A549 (cell line): ENCODE measurements at regions not wholly inside any gene's neighbourhood (a gene's known extent, or its start where the extent isn't known, plus 50 kb on each side); places are given as distances from the start of the nearest gene placed in this dataset.

Source experiments
- ATAC-seq, 2 experiments: fragments of 200-7000 bp in 1 of 2; fragments of >200 bp in 1 of 2; cut with Nextera tagmentation in 1 of 2; cut with Tn5 transposase in 1 of 2; 3 replicates each; pipeline versions ENCODE4 v1.8.0 to v1.9.1; 2018 to 2020; ENCODE audit warnings: mild to moderate bottlenecking in 1 of 2, moderate library complexity in 1 of 2
- CTCF ChIA-PET: fragments of 300-600 bp; sonication (Branson Sonifier 250); formaldehyde crosslinking; extraction: SDS; loops from one replicate; lab custom pipeline; 2021; ENCODE audit warnings: antibody characterized with exemption, inconsistent platforms; lab: Yijun Ruan, JAX
- POLR2A ChIA-PET: fragments of 350-600 bp; formaldehyde crosslinking; extraction: SDS; loops from one replicate; lab custom pipeline; 2021; ENCODE audit warnings: antibody characterized with exemption, inconsistent platforms; lab: Yijun Ruan, JAX
- DNase-seq, 2 experiments: peaks; one replicate each; pipeline versions ENCODE4 v3.0.0 to v3.0.0-alpha.2; 2011 to 2016; ENCODE audit warnings: low read depth in 1 of 2, low spot score in 1 of 2
- FAIRE-seq: peaks from 2 replicates; lab custom pipeline; 2011; peaks lifted over from hg19 to GRCh38; lab: Jason Lieb, UNC
- H3K27ac ChIP-seq, 2 experiments: fragments of >200 bp; sonication (Bioruptor Twin); formaldehyde crosslinking; 3 replicates each; pipeline ENCODE4 v1.5.1; 2016 to 2017
- H3K4me1 ChIP-seq: fragments of >200 bp; sonication (Bioruptor Twin); formaldehyde crosslinking; 3 replicates; pipeline ENCODE4 v1.6.1; 2016
- H3K4me2 ChIP-seq: fragments of >200 bp; sonication (Bioruptor Twin); formaldehyde crosslinking; 3 replicates; pipeline ENCODE4 v1.6.1; 2016
- H3K4me3 ChIP-seq: fragments of >200 bp; sonication (Bioruptor Twin); formaldehyde crosslinking; 3 replicates; pipeline ENCODE4 v1.5.1; 2016
- H3K9me3 ChIP-seq: fragments of >200 bp; sonication (Bioruptor Twin); formaldehyde crosslinking; 3 replicates; pipeline ENCODE4 v1.6.1; 2016
- ATOH8 ChIP-seq: fragments of 250-450 bp; sonication (Bioruptor Pico); IDR thresholded peaks from 2 replicates; pipeline ENCODE4 v1.5.0; 2020; ENCODE audit warnings: low read depth, mild to moderate bottlenecking, moderate library complexity
- BHLHE40 ChIP-seq: IDR thresholded peaks from 2 replicates; pipeline ENCODE4 v1.6.1; 2012; ENCODE audit warnings: low read depth, low read length, inconsistent platforms
- CBX8 ChIP-seq: fragments of 200-600 bp; sonication (generic); IDR thresholded peaks from 2 replicates; pipeline ENCODE4 v1.6.1; 2016
- CHD2 ChIP-seq: fragments of 150-350 bp; IDR thresholded peaks from 2 replicates; pipeline ENCODE4 v1.6.1; 2014; ENCODE audit warnings: low read length; ENCODE audit not compliant: partially characterized antibody
- CTCF ChIP-seq: fragments of >200 bp; sonication (Bioruptor Twin); formaldehyde crosslinking; IDR thresholded peaks from 3 replicates; pipeline ENCODE4 v1.5.1; 2016
- EHMT2 ChIP-seq: fragments of 200-600 bp; sonication (generic); IDR thresholded peaks from 2 replicates; pipeline ENCODE4 v1.6.1; 2016; ENCODE audit warnings: antibody characterized with exemption, low read depth, mild to moderate bottlenecking, moderate library complexity
- ELK1 ChIP-seq: fragments of 150-350 bp; IDR thresholded peaks from 2 replicates; pipeline ENCODE4 v1.6.1; 2014; ENCODE audit warnings: low read depth, mild to moderate bottlenecking, low read length
- ESRRA ChIP-seq: fragments of 150-350 bp; IDR thresholded peaks from 2 replicates; pipeline ENCODE4 v1.6.1; 2014; ENCODE audit warnings: mild to moderate bottlenecking, low read length, borderline replicate concordance
- HDAC2 ChIP-seq: fragments of 200-600 bp; sonication (generic); IDR thresholded peaks from 2 replicates; pipeline ENCODE4 v1.6.1; 2016
- HEYL ChIP-seq: fragments of 250-450 bp; sonication (Bioruptor Pico); IDR thresholded peaks from 2 replicates; pipeline ENCODE4 v1.8.0; 2021; ENCODE audit warnings: mild to moderate bottlenecking, moderate library complexity
- HOXB13 ChIP-seq: fragments of 250-450 bp; sonication (Bioruptor Pico); IDR thresholded peaks from 2 replicates; pipeline ENCODE4 v1.5.0; 2020; ENCODE audit warnings: low read depth, mild to moderate bottlenecking, moderate library complexity
- JUNB ChIP-seq: fragments of >200 bp; sonication (Bioruptor Twin); formaldehyde crosslinking; IDR thresholded peaks from 2 replicates; pipeline ENCODE4 v1.6.1; 2016
- KDM1A ChIP-seq: fragments of 200-600 bp; sonication (generic); IDR thresholded peaks from 2 replicates; pipeline ENCODE4 v1.6.1; 2016; ENCODE audit warnings: low read depth, mild to moderate bottlenecking
- KDM5A ChIP-seq: fragments of 200-600 bp; sonication (generic); IDR thresholded peaks from 2 replicates; pipeline ENCODE4 v1.6.1; 2016; ENCODE audit warnings: antibody characterized with exemption, mild to moderate bottlenecking
- MAFK ChIP-seq: fragments of 450-650 bp; IDR thresholded peaks from 2 replicates; pipeline ENCODE4 v1.6.1; 2014; ENCODE audit not compliant: partially characterized antibody
- RAD21 ChIP-seq, 2 experiments: fragments of >200 bp in 1 of 2; sonication (Bioruptor Twin) in 1 of 2; formaldehyde crosslinking in 1 of 2; IDR thresholded peaks in 1 of 2; conservative IDR thresholded peaks in 1 of 2; 2 replicates in 1 of 2; 3 replicates in 1 of 2; pipeline ENCODE4 v1.6.1; 2012 to 2018; ENCODE audit warnings: inconsistent platforms in 1 of 2
- RARB ChIP-seq: fragments of 250-450 bp; sonication (Bioruptor Pico); IDR thresholded peaks from 2 replicates; pipeline ENCODE4 v1.8.0; 2021; ENCODE audit warnings: mild to moderate bottlenecking, moderate library complexity
- RFX5 ChIP-seq: fragments of 450-650 bp; IDR thresholded peaks from 2 replicates; pipeline ENCODE4 v1.7.1; 2014; ENCODE audit warnings: antibody characterized with exemption, mild to moderate bottlenecking, moderate library complexity
- SREBF2 ChIP-seq: fragments of 450-650 bp; IDR thresholded peaks from 2 replicates; pipeline ENCODE4 v1.6.1; 2014; ENCODE audit warnings: mild to moderate bottlenecking, moderate library complexity
- TP53 ChIP-seq: fragments of 250-450 bp; sonication (Bioruptor Pico); IDR thresholded peaks from 2 replicates; pipeline ENCODE4 v1.5.0; 2021; ENCODE audit warnings: mild to moderate bottlenecking, moderate library complexity
- WGBS: methylation state at CpG from one replicate; pipeline ENCODE4 v1.1.6; 2017; ENCODE audit errors: missing lambda C conversion rate; 5-methylcytosine and 5-hydroxymethylcytosine counted together

- FAIRE-seq = no peak
- Histone ChIP-seq H3K9me3 (no peaks in the 10 kb centered on the region), H3K27ac (no peak overlapping the region), H3K4me3 (no peak overlapping the region)
- TF ChIP-seq TP53 (CRISPR knock-in tag) (no peak), RAD21 (conservative IDR thresholded peaks at IDR 0.05 in 1 of 2, IDR thresholded peaks at IDR 0.05 in 1 of 2) (no peak), EHMT2 (no peak), HOXB13 (CRISPR knock-in tag) (no peak), ELK1 (no peak), RARB (CRISPR knock-in tag) (no peak), HEYL (no peak), SREBF2 (no peak), ESRRA (no peak), ATOH8 (no peak), CHD2 (no peak), HDAC2 (no peak), KDM1A (no peak), BHLHE40 (no peak), RFX5 (no peak), JUNB (no peak), CBX8 (no peak)
- TF ChIP-seq, all 56 proteins: peak for 0
- no peak for DNase-seq
- WGBS = 71% methylated on average over 6 of the region's 6 CpGs
- ChIA-PET CTCF (interaction anchor here (0.6 kb wide), 1 partner anchor 141 kb away, joined by 3 read pairs; no protein-coding TSS in a partner anchor), POLR2A (no interaction called here)
- ATAC-seq = no peak
- Histone ChIP-seq H3K4me2 (no peak overlapping the region; the same call in 1 of the 3 replicates), H3K4me1 (peaks cover 3% of the 10 kb centered on the region; the same call in 2 of the 3 replicates)
Observed at GRCh38 chr9:15372455-15372854, 50.2 kb upstream of the SNAPC3 start.

- Histone ChIP-seq H3K4me2 (no peak overlapping the region), H3K9me3 (no peaks in the 10 kb centered on the region), H3K27ac (no peak overlapping the region), H3K4me3 (no peak overlapping the region), H3K4me1 (peaks cover 3% of the 10 kb centered on the region; the same call in 2 of the 3 replicates)
- ATAC-seq = no peak
- FAIRE-seq = no peak
- WGBS = 56% methylated on average over 6 of the region's 6 CpGs
- CTCF ChIA-PET = no interaction called here
- DNase-seq = no peak
- no peak for TF ChIP-seq ESRRA
- no peak for TF ChIP-seq KDM5A
- TF ChIP-seq CTCF = no peak
- POLR2A ChIA-PET = no interaction called here
Observed at GRCh38 chr9:15371448-15371845, 51.2 kb upstream of the SNAPC3 start.

- WGBS = 61% methylated on average over 15 of the region's 15 CpGs
- no peaks in the 10 kb centered on the region for H3K9me3 ChIP-seq
- ChIA-PET CTCF (interaction anchor here (0.9 kb wide), 1 partner anchor 16 kb away, joined by 4 read pairs; no protein-coding TSS in a partner anchor), POLR2A (no interaction called here)
- FAIRE-seq (no peak), DNase-seq (no peak), ATAC-seq (no peak)
- H3K4me3 ChIP-seq = no peak overlapping the region
- no peak overlapping the region for H3K27ac ChIP-seq
- no peak overlapping the region for H3K4me2 ChIP-seq
- TF ChIP-seq HOXB13 (CRISPR knock-in tag) = no peak
- peak; percentile 68 for TF ChIP-seq MAFK
- peaks cover 3% of the 10 kb centered on the region; the same call in 2 of the 3 replicates for H3K4me1 ChIP-seq
Observed at GRCh38 chr9:15370466-15371447, 51.9 kb upstream of the SNAPC3 start.
